ENCODE measurements at regions not wholly inside any gene's neighbourhood (a gene's known extent, or its start where the extent isn't known, plus 50 kb on each side); places are given as distances from the start of the nearest gene placed in this dataset.

GRCh38 chr9:105890046-105890822, 195.9 kb downstream of the TMEM38B start:
- Histone ChIP-seq H3K4me1 (no peaks in the 10 kb centered on the region), H3K27me3 (replicated peaks; ENCODE audit: control insufficient read depth, insufficient read depth, low read length) (no peaks in the 10 kb centered on the region), H3K4me3 (ENCODE audit: low read depth, low read length) (no peak overlapping the region), H3K9me3 (no peaks in the 10 kb centered on the region), H3K36me3 (ENCODE audit: control insufficient read depth, insufficient read depth, low read length) (no peaks in the 10 kb centered on the region)
- Mint-ChIP-seq H3K27me3 (ENCODE audit: insufficient read depth, unreplicated experiment) (no peaks in the 10 kb centered on the region), H3K4me3 (ENCODE audit: unreplicated experiment) (no peak overlapping the region), H3K4me1 (ENCODE audit: low read depth, unreplicated experiment) (no peaks in the 10 kb centered on the region), H3K9me3 (ENCODE audit: unreplicated experiment) (no peaks in the 10 kb centered on the region), H3K36me3 (ENCODE audit: insufficient read depth, unreplicated experiment) (no peaks in the 10 kb centered on the region), H3K27ac (ENCODE audit: unreplicated experiment) (no peak overlapping the region)
- intact Hi-C loops (cut with micrococcal nuclease; ENCODE audit: unreplicated experiment): no loop called here
- no peak for DNase-seq
- CTCF ChIA-PET: no interaction called here
- TF ChIP-seq CTCF (IDR thresholded peaks at IDR 0.05; ENCODE audit: insufficient read depth in 1 of 2, low read depth in 1 of 2, low read length in 1 of 2, severe bottlenecking in 1 of 2, unreplicated experiment in 1 of 2): no peak
- BruUV-seq (replicated peaks): no TSS peak
- POLR2A ChIA-PET: no interaction called here

- Mint-ChIP-seq H3K4me1 (ENCODE audit: low read depth, unreplicated experiment) (no peaks in the 10 kb centered on the region), H3K9me3 (ENCODE audit: unreplicated experiment) (peaks cover 11% of the 10 kb centered on the region), H3K27ac (ENCODE audit: unreplicated experiment) (no peak overlapping the region), H3K27me3 (ENCODE audit: insufficient read depth, unreplicated experiment) (peaks cover 5% of the 10 kb centered on the region), H3K36me3 (ENCODE audit: insufficient read depth, unreplicated experiment) (no peaks in the 10 kb centered on the region), H3K4me3 (ENCODE audit: unreplicated experiment) (no peak overlapping the region)
- ChIA-PET POLR2A (no interaction called here), CTCF (no interaction called here)
- intact Hi-C loops (cut with micrococcal nuclease; ENCODE audit: unreplicated experiment): loop anchor here (5.0 kb wide), 2 partner anchors 962 to 1272 kb away; partner anchors contain the start of gene ZNF462
- Histone ChIP-seq H3K27me3 (replicated peaks; ENCODE audit: control insufficient read depth, insufficient read depth, low read length) (no peaks in the 10 kb centered on the region), H3K4me3 (ENCODE audit: low read depth, low read length) (no peak overlapping the region), H3K36me3 (ENCODE audit: control insufficient read depth, insufficient read depth, low read length) (no peaks in the 10 kb centered on the region), H3K9me3 (no peaks in the 10 kb centered on the region), H3K4me1 (peaks cover 4% of the 10 kb centered on the region)
- BruUV-seq (replicated peaks): no TSS peak
- DNase-seq: no peak
- no peak for TF ChIP-seq CTCF (IDR thresholded peaks at IDR 0.05; ENCODE audit: insufficient read depth in 1 of 2, low read depth in 1 of 2, low read length in 1 of 2, severe bottlenecking in 1 of 2, unreplicated experiment in 1 of 2)
These were observed 205.8 kb downstream of the TMEM38B start for GRCh38 chr9:105900123-105900522.

GRCh38 chr9:105901514-105902109, 207.3 kb downstream of the TMEM38B start:
- peaks cover 13% of the 10 kb centered on the region for H3K9me3 Mint-ChIP-seq (ENCODE audit: unreplicated experiment)
- Histone ChIP-seq H3K4me1 (peaks cover 4% of the 10 kb centered on the region), H3K4me3 (ENCODE audit: low read depth, low read length) (no peak overlapping the region), H3K9me3 (no peaks in the 10 kb centered on the region), H3K36me3 (ENCODE audit: control insufficient read depth, insufficient read depth, low read length) (no peaks in the 10 kb centered on the region), H3K27me3 (replicated peaks; ENCODE audit: control insufficient read depth, insufficient read depth, low read length) (no peaks in the 10 kb centered on the region)
- no TSS peak for BruUV-seq (replicated peaks)
- no peak overlapping the region for H3K27ac Mint-ChIP-seq (ENCODE audit: unreplicated experiment)
- intact Hi-C loops (cut with micrococcal nuclease; ENCODE audit: unreplicated experiment): loop anchor here (1.0 to 5.0 kb wide), 3 partner anchors 20 to 1271 kb away; partner anchors contain the start of gene ZNF462
- ChIA-PET POLR2A (no interaction called here), CTCF (interaction anchor here (1.1 kb wide), 1 partner anchor 82 kb away, joined by 3 read pairs; no protein-coding TSS in a partner anchor)
- peak; percentile 70 to 74 for TF ChIP-seq CTCF (IDR thresholded peaks at IDR 0.05; ENCODE audit: insufficient read depth in 1 of 2, low read depth in 1 of 2, low read length in 1 of 2, severe bottlenecking in 1 of 2, unreplicated experiment in 1 of 2)
- peak; percentile 66 to 84 for DNase-seq
- H3K4me1 Mint-ChIP-seq (ENCODE audit: low read depth, unreplicated experiment): no peaks in the 10 kb centered on the region
- H3K27me3 Mint-ChIP-seq (ENCODE audit: insufficient read depth, unreplicated experiment): peaks cover 5% of the 10 kb centered on the region
- no peak overlapping the region for H3K4me3 Mint-ChIP-seq (ENCODE audit: unreplicated experiment)
- no peaks in the 10 kb centered on the region for H3K36me3 Mint-ChIP-seq (ENCODE audit: insufficient read depth, unreplicated experiment)
